ENCODE measurements at regions not wholly inside any gene's neighbourhood (a gene's known extent, or its start where the extent isn't known, plus 50 kb on each side); places are given as distances from the start of the nearest gene placed in this dataset.

- no peak for DNase-seq
Observed at GRCh38 chr4:182126603-182127002, 116.6 kb upstream of the TENM3 start.

- DNase-seq = no peak
Observed at GRCh38 chr4:182133033-182133432, 110.2 kb upstream of the TENM3 start.

GRCh38 chr4:182134261-182134660 is 108.9 kb upstream of the TENM3 start:
- no peak for DNase-seq

GRCh38 chr4:182136201-182136600 is 107.0 kb upstream of the TENM3 start:
- no peak for DNase-seq

- no peak for DNase-seq
Observed at GRCh38 chr4:182137343-182137742, 105.9 kb upstream of the TENM3 start.

GRCh38 chr4:182139491-182139890 is 103.7 kb upstream of the TENM3 start:
- DNase-seq = no peak

GRCh38 chr4:182140547-182140946 is 102.7 kb upstream of the TENM3 start:
- no peak for DNase-seq

- no peak for DNase-seq
Observed at GRCh38 chr4:182141061-182141460, 102.1 kb upstream of the TENM3 start.

GRCh38 chr4:182142176-182143085 is 100.8 kb upstream of the TENM3 start:
- DNase-seq = no peak

GRCh38 chr4:182143086-182143821 is 99.9 kb upstream of the TENM3 start:
- no peak for DNase-seq

GRCh38 chr4:182143822-182144625 is 99.2 kb upstream of the TENM3 start:
- no peak for DNase-seq

- DNase-seq = no peak
Observed at GRCh38 chr4:182144626-182145333, 98.4 kb upstream of the TENM3 start.

- DNase-seq = no peak
Observed at GRCh38 chr4:182145334-182145905, 97.8 kb upstream of the TENM3 start.

GRCh38 chr4:182147391-182147790 is 95.8 kb upstream of the TENM3 start:
- no peak for DNase-seq

- DNase-seq = no peak
Observed at GRCh38 chr4:182150645-182151044, 92.6 kb upstream of the TENM3 start.

GRCh38 chr4:182155806-182156205 is 87.4 kb upstream of the TENM3 start:
- no peak for DNase-seq

GRCh38 chr4:182163180-182163579 is 80.0 kb upstream of the TENM3 start:
- no peak for DNase-seq

GRCh38 chr4:182169572-182169971 is 73.6 kb upstream of the TENM3 start:
- no peak for DNase-seq

- no peak for DNase-seq
Observed at GRCh38 chr4:182169987-182170386, 73.2 kb upstream of the TENM3 start.

- DNase-seq = no peak
Observed at GRCh38 chr4:182170417-182170935, 72.7 kb upstream of the TENM3 start.

GRCh38 chr4:182174979-182175378 is 68.2 kb upstream of the TENM3 start:
- no peak for DNase-seq

Data from activated effector memory CD4-positive, alpha-beta T cell treated with Interleukin-2 at 50 U/mL for 16 hours (primary cell).